ENCODE measurements at regions not wholly inside any gene's neighbourhood (a gene's known extent, or its start where the extent isn't known, plus 50 kb on each side); places are given as distances from the start of the nearest gene placed in this dataset.

DNA sequence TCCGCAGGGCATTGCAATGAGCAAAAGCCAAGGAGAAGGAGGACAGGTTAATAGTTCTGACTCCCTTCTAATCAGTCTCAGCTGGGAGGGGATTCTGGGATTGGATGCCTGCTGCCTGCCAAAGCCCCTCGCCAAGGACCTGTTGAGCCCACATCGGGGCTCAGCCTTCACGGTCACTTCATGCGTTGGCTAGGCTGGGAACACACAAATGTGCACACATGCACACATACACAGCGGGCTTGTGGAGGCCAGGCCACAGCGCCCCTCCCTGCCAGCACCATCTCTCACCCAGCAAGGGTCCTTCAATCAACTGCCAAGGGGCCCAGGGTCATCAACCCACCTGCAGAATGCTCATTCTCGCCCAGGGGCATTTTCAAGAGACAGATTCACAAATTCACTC is 113.9 kb downstream of the C5orf15 start:
- no peak for DNase-seq
- Mint-ChIP-seq H3K27ac (no peak overlapping the region), H3K9me3 (peaks cover 5% of the 10 kb centered on the region; the same call in 1 of the 2 replicates), H3K36me3 (ENCODE audit: low read depth) (no peaks in the 10 kb centered on the region), H3K27me3 (ENCODE audit: insufficient read depth) (peaks cover 46% of the 10 kb centered on the region), H3K4me1 (ENCODE audit: low read depth) (no peaks in the 10 kb centered on the region), H3K4me3 (no peak overlapping the region)
- TF ChIP-seq, protein P1, sequence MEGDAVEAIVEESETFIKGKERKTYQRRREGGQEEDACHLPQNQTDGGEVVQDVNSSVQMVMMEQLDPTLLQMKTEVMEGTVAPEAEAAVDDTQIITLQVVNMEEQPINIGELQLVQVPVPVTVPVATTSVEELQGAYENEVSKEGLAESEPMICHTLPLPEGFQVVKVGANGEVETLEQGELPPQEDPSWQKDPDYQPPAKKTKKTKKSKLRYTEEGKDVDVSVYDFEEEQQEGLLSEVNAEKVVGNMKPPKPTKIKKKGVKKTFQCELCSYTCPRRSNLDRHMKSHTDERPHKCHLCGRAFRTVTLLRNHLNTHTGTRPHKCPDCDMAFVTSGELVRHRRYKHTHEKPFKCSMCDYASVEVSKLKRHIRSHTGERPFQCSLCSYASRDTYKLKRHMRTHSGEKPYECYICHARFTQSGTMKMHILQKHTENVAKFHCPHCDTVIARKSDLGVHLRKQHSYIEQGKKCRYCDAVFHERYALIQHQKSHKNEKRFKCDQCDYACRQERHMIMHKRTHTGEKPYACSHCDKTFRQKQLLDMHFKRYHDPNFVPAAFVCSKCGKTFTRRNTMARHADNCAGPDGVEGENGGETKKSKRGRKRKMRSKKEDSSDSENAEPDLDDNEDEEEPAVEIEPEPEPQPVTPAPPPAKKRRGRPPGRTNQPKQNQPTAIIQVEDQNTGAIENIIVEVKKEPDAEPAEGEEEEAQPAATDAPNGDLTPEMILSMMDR (IDR thresholded peaks at IDR 0.05), result no peak

DNA sequence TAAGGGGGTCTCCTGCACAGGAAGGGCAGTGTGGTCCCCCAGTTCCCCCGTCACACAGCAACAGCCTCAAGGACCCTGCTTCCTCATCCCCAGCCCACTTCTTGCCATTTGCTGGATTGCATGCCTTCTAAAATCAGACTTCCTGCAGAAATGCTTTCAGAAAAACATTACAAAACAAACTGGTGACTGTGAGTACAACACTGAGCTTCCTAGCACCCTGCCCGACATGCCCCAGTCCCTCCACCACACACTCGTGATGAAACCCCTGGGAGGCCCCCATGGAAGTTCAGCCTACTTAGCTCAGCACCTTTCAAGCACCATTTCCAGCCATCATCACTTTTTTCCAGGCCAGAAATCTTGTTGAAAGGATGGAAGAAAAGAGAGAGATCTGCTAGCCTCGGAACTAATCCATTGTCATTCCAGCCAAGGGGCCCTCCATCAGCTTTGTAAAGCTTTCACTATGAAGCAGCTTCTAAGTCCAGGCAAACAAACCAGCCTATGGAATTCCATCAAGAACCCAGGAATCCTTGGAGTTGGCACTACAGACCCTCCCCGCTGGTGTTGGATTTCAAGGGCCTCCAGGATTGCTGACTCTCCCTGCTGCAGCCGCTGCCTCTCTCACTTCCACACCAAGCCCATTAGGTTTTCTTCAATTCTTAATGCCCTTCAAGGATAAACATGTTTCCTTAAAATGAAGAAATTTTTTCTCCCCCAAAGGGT is 114.6 kb downstream of the C5orf15 start:
- no peak for DNase-seq
- Mint-ChIP-seq H3K4me3 (no peak overlapping the region), H3K36me3 (ENCODE audit: low read depth) (no peaks in the 10 kb centered on the region), H3K27ac (no peak overlapping the region), H3K4me1 (ENCODE audit: low read depth) (no peaks in the 10 kb centered on the region), H3K27me3 (ENCODE audit: insufficient read depth) (peaks cover 49% of the 10 kb centered on the region), H3K9me3 (peaks cover 5% of the 10 kb centered on the region; the same call in 1 of the 2 replicates)
- TF ChIP-seq, protein P1 (IDR thresholded peaks at IDR 0.05), result no peak

DNA sequence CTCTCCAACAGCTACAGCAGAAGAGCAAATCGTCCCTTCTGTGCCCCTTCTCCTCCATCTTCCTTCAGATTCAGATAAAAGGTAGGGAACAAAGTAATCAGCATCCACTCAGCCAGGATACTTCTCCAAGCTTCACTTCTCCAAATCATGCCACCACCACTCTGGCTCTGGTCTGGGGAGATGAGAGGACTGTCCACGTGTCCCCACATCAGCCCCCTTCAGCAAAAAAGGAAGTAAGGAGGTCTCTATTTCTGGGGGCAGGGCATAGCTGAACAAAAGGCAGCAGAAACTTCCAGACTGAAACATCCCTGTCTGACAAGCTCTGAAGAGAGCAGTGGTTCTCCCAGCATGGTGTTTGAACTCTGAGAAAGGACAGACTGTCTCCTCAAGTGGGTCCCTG is 116.9 kb downstream of the C5orf15 start:
- H3K4me1 Mint-ChIP-seq (ENCODE audit: low read depth), result no peaks in the 10 kb centered on the region
- H3K36me3 Mint-ChIP-seq (ENCODE audit: low read depth), result no peaks in the 10 kb centered on the region
- DNase-seq, result no peak
- H3K27ac Mint-ChIP-seq, result no peak overlapping the region
- H3K9me3 Mint-ChIP-seq, result no peaks in the 10 kb centered on the region
- TF ChIP-seq, protein P1 (IDR thresholded peaks at IDR 0.05), result no peak
- H3K27me3 Mint-ChIP-seq (ENCODE audit: insufficient read depth), result peaks cover 60% of the 10 kb centered on the region
- H3K4me3 Mint-ChIP-seq, result no peak overlapping the region

DNA sequence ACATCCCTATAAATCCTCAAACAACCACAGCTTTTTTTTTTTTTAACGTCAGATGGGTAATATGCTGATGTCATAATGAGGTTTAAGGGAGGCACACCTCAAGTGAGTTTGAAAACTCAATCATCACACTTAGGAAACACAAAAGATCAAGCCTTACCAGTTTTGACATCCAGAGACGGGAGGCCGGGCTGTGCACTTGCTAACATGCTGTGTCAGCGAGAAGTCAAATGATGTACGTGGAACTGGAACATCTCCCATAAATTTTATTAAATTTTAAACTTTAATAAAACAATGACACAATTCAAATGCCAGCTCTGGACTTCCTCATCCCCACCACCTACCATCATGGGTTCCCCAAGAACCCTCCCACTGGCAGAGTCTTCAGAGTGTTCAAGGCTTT is 117.6 kb downstream of the C5orf15 start:
- Mint-ChIP-seq H3K27ac (no peak overlapping the region), H3K9me3 (no peaks in the 10 kb centered on the region), H3K27me3 (ENCODE audit: insufficient read depth) (peaks cover 57% of the 10 kb centered on the region), H3K36me3 (ENCODE audit: low read depth) (no peaks in the 10 kb centered on the region), H3K4me1 (ENCODE audit: low read depth) (no peaks in the 10 kb centered on the region), H3K4me3 (no peak overlapping the region)
- TF ChIP-seq, protein P1 (IDR thresholded peaks at IDR 0.05), result no peak
- no peak for DNase-seq

DNA sequence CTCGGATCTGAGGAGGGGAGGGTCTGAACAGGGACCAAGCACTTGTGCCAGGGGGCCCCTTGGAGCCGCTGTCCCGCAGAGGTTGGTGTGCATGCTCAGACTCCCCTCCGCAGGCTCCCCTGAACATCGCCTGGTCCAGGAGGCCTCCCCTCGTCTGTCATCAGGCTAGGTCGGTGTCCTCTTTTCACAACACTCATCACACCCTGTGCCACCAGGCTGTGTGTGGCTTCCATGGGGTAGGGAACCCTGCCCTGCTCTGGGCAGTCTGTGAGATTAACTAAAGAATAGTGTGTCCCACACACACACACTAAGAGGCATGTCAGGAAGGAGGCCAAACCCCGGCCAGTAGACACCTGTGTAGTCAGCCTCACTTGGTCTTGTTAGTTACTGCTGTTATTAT is 119.3 kb downstream of the C5orf15 start:
- Mint-ChIP-seq H3K27me3 (ENCODE audit: insufficient read depth) (peaks cover 56% of the 10 kb centered on the region), H3K9me3 (no peaks in the 10 kb centered on the region), H3K27ac (no peak overlapping the region), H3K4me1 (ENCODE audit: low read depth) (no peaks in the 10 kb centered on the region), H3K36me3 (ENCODE audit: low read depth) (no peaks in the 10 kb centered on the region), H3K4me3 (no peak overlapping the region)
- TF ChIP-seq, protein P1 (IDR thresholded peaks at IDR 0.05), result no peak
- DNase-seq, result no peak
